ELR (cell line): ENCODE measurements at regions not wholly inside any gene's neighbourhood (a gene's known extent, or its start where the extent isn't known, plus 50 kb on each side); places are given as distances from the start of the nearest gene placed in this dataset.
"Not testable (repeated sequence)": the region's sequence is repeated elsewhere in the genome, so short reads cannot be mapped to it uniquely, and the experiment has no call there.

ENCODE experiments used
- DNase-seq: peaks from one replicate; pipeline ENCODE4 v3.0.0-alpha.2; 2015; ENCODE audit warnings: low read depth

DNA sequence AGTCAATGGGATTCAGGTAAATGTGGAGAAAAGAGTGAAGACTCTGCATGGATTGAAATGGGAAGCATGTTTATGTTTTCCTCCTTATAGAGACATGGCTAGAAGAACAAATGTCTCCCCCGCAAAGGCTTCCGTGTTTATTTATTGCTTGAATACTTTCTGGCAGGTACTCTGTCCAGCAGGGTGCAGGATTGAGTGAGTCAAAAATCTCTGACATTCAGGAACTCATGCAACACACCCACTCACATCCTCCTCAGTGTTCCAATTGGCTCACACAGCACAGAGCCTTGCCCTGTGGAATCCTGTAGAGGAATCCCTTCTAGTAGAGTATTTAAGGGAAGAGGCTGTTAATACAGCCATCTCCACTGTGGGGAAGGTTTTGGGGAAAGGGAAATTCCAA, 290.3 kb upstream of the VWC2 start:
- DNase-seq: no peak

DNA sequence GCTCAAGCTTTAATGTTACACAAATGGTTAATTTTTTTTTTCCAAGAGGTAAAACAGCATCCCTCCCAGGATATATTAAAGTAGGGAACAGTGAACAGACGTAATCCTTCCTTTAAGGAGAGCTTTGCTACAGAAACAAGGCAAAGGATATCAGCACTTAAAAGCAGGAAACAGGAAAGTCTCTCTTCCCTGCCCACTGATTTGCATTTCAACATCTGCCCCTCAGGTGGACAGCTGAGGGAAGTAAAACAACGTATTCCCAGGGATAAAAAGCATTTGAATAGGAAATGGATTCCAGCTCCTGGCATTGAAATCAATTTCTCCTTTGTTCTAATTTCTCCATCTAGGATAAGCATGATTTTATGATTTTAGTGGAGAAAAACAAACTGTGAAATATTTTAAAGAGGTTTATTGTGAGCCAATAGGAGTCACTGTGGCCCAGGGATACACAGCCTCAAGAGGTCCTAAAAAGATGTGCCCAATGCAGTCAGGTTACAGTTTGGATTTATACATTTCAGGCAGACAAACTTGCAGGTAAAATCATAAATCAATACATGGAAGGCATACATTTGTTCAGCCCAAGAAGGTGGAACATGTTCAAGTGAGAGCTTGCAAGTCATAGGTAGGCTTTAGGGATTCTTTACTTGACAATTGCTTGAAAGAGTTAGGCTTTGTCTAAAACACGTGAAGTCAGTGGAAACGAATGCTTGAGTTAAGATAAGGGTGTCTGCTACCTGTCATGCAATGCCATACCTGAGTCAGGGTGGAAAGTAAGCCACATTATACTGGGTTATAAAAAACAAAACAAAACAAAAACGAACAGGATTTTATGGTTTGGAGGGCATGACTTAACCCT, 286.2 kb upstream of the VWC2 start:
- DNase-seq: no peak

DNA sequence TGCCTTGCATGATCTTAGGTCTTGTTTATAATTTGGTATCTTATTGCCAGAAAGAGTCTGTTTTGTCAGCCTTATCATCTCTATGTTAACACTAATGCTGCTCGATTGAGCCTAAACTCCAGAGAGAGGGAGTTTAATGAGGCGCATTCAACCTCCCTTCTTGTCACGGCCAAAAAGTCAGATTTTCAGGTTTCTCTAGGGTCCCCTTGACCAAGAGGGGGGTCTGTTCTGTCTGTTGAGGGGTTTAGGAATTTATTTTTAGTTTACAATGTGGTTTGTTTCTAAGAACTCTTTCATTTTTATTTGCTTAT, 285.7 kb upstream of the VWC2 start:
- no peak for DNase-seq

GRCh38 chr7:49488573-49488972, 284.9 kb upstream of the VWC2 start:
- DNase-seq: no peak

- no peak for DNase-seq
Observed at GRCh38 chr7:49497471-49497870, 276.0 kb upstream of the VWC2 start.

DNA sequence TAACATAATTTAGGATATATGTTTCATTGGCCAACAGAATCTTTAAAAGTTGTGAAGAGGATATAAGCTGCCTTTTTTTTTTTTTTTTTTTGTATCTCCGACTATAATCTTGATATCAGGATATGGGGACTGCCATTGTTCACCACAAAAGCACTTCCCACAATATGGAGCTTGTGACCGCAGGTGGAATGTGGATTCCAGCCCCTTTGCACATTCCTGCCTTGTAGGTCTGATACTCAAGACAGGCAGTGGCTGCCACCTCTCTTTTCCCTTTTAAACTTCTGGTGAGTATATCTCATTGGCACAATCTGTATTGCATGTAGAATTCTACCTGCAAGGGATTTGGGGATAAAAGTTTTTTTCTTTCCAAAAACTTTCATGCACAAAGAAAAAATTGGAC, 272.7 kb upstream of the VWC2 start:
- no peak for DNase-seq

- not testable (repeated sequence) for DNase-seq
Observed at GRCh38 chr7:49507206-49507605, 266.2 kb upstream of the VWC2 start.

DNA sequence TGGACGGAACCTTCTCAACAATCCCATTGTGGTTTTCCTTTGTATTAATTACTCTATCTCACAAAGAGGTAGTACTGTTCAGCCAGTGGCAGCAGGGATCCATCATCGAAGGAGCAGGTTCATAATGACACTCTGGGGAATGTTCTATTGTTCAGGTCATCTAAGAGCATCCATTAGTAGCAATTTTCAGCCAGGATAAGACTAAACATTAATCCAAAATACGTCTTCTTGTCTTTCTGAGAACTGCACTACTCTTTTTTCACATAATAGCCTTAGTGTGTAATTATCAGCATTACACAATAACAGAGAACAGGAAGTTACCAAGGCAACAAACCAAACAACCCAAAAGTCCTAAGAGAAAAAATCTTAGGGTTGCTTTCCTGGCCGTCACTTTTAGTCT, 259.5 kb upstream of the VWC2 start:
- no peak for DNase-seq

DNA sequence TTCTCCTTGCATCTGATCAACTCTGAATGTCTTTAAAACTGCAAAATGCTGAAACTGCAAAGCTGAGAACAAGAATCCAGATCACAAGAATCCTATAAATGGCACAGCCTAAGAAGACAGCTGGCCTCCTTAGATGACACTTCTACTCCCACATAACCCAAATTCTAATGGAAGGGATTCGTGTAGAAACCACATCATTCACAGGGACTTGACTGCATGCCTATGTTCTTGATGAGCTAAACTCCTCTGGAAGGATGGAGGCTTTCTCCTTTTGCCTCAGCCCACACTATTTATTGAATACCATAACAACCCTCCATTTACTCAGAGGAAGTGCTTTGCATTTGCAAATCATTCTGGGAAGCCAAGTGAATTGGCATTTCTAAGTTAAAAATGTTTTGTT, 252.5 kb upstream of the VWC2 start:
- DNase-seq: no peak

DNA sequence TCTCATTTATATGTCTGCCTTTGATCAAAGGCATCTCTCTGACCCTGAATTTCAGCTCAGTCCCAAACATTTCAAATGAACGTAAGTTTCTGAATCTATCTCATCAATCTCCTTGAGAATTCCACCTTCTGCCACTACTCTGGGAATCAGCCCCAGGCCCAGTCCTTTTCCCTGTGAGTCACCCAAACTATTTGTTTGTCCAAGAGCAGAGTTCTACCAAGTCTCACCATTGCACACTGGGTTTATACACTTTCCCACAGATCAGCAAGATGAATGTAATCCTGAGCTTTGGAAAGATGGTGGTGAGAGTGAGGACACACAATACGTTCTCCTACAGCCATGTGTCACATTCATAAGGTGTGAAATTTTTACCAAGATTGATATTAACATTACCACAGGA, 251.3 kb upstream of the VWC2 start:
- no peak for DNase-seq

DNA sequence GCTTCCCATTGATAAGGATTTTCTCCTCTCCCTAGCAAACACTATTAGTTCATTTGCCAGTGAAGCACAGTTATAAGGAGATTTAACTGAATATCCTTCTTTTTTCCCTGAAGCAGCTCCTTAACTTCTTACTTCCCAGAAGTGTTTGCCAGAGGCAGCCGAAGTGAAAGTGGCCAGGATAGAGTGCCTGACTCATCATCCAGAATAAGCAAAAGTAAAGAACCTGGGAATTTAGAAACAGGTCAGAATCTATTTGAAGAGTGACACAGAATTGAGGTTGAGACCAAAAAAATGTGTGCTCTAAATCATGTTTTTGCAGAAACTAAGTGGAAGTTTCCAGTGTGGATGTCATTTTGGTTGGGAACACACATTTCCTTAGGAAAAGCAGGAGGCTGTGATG, 249.6 kb upstream of the VWC2 start:
- DNase-seq: no peak

GRCh38 chr7:49527182-49527581, 246.3 kb upstream of the VWC2 start:
- DNase-seq: no peak

DNA sequence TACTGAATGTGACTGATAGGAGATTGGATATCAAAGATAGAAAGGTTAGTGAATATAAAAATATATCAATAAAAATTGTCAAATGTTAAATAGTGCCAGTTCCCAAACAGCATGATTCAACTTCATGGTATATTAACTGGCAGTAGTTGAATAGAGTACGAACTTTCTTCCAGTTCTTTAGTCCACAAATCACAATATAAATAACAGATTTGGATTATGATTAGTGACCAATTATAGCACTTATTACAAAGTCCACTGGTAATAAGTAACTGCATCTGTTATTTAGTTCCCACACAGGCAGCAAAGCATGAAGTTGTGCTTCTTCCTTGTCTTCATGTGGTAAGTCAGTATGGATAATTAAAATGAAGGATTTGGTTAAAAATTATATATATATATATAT, 243.0 kb upstream of the VWC2 start:
- no peak for DNase-seq

- no peak for DNase-seq
Observed at GRCh38 chr7:49563693-49564378, 209.6 kb upstream of the VWC2 start.

DNA sequence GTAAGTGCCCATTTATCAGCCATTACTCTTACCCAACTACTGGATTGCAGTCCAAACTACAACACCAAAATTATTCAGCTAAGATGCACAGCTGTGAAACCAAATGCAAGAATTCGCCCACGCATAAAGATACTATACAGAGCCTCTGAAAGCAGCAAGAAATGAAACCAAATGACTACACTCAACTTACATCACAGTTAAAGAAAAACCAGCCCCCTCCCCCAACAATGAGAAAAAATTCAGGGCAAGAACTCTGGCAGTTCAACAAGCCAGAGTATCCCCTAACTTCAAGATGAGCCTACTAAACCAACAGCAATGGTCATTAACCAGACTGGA, 209.1 kb upstream of the VWC2 start:
- no peak for DNase-seq

- DNase-seq: no peak
Observed at GRCh38 chr7:49577576-49577975, 195.9 kb upstream of the VWC2 start.

GRCh38 chr7:49579408-49579807, 194.0 kb upstream of the VWC2 start:
- DNase-seq: no peak

GRCh38 chr7:49580000-49580399, 193.4 kb upstream of the VWC2 start:
- no peak for DNase-seq

DNA sequence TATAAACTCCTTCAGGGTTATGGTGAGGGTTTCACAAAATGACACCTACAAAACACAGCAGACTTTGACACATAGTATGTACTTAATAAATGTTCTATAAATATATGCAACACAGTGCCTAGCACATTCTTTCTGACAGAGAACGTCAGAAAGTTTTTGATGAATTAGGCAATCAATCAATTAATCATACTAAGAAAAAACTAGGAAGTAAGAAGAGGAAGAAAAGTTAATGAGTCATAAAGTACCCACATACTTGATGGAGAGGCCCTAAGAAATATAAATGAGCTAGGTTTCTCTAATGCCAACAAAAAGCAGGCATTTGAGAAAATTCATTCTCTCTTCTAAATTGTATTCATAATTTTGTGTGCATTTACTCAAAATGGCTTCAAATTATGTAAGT, 192.7 kb upstream of the VWC2 start:
- DNase-seq: no peak

DNA sequence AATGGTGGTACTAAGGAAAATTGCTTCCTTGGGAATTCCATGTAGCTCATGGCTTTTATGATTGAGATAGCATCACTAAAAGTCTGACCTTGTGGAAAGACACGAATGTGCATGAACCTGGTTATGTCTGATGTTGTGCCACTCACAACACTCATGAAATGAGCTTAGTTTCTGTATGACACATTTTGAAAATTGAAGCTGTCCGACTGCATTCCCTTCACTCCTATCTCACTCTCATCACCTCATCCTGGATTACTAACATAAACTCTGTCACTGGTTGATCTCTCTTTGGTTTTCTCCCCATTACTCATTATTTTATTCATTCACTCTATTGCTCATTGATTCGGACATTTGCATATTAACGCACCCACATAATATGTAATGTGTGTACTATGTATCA, 190.0 kb upstream of the VWC2 start:
- no peak for DNase-seq

DNA sequence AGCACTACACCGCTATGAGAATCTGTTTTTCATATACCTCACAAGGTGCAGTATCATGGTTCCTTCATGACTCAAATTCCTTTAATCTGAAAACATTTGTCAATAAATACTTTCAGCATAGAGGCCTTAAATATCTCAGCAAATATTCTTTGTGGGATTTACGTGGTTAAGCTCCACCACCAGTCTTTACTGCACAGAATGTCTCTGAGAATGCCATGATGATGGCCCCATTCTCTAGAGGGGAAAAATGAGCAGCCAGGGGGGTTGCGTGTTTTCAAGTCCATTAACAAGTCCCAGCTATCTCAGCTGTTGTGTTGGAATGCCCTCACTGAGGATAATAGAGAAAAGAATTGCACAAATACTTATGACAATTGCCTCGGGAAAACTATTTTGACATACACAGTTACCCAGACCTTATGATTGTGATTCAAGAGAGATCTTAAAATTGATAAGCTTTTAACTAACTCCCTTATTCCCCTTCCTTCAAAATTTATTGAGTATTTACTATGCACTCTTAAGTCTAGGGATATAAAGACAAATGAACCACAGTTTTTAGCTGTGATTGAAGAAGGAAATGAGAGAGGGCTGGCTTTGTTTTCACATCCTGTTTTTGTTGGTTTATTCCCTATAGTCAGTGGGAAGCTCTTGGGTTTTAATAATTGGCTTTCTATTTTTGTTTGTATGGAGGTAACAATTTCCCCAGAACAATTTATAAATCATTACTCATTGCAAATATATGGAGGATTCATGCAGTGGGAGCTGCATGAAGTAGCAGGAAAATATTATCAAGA, 176.5 kb upstream of the VWC2 start:
- DNase-seq: no peak

GRCh38 chr7:49597805-49598204, 175.6 kb upstream of the VWC2 start:
- no peak for DNase-seq

GRCh38 chr7:49611951-49612350, 161.5 kb upstream of the VWC2 start:
- no peak for DNase-seq
